ENCODE measurements at regions not wholly inside any gene's neighbourhood (a gene's known extent, or its start where the extent isn't known, plus 50 kb on each side); places are given as distances from the start of the nearest gene placed in this dataset.

- no peak for FAIRE-seq
- no peak for DNase-seq (ENCODE audit: insufficient read length, low spot score)
These were observed 76.1 kb upstream of the CDH5 start for GRCh38 chr16:66290431-66290830.

- FAIRE-seq, result no peak
These were observed 76.5 kb upstream of the CDH5 start for GRCh38 chr16:66289986-66290385.

GRCh38 chr16:66289051-66289680 lies 77.3 kb upstream of the CDH5 start:
- FAIRE-seq (no peak), DNase-seq (ENCODE audit: insufficient read length, low spot score) (no peak)

More at GRCh38 chr16:66289986-66290385, 76.5 kb upstream of the CDH5 start:
- no peak for DNase-seq (ENCODE audit: insufficient read length, low spot score)

GRCh38 chr16:66287926-66288325 lies 78.6 kb upstream of the CDH5 start:
- DNase-seq (ENCODE audit: insufficient read length, low spot score), result no peak
- FAIRE-seq, result no peak

- DNase-seq (ENCODE audit: insufficient read length, low spot score), result no peak
- no peak for FAIRE-seq
These were observed 79.1 kb upstream of the CDH5 start for GRCh38 chr16:66287416-66287815.

GRCh38 chr16:66286527-66286926 lies 80.0 kb upstream of the CDH5 start:
- FAIRE-seq (no peak), DNase-seq (ENCODE audit: insufficient read length, low spot score) (no peak)

- DNase-seq (ENCODE audit: insufficient read length, low spot score) (no peak), FAIRE-seq (no peak)
These were observed 87.8 kb upstream of the CDH5 start for GRCh38 chr16:66278604-66279262.

- FAIRE-seq (no peak), DNase-seq (ENCODE audit: insufficient read length, low spot score) (no peak)
These were observed 88.4 kb upstream of the CDH5 start for GRCh38 chr16:66278111-66278531.

- no peak for DNase-seq (ENCODE audit: insufficient read length, low spot score)
- FAIRE-seq, result no peak
These were observed 89.0 kb upstream of the CDH5 start for GRCh38 chr16:66277311-66278070.

GRCh38 chr16:66275775-66276428 lies 90.6 kb upstream of the CDH5 start:
- DNase-seq (ENCODE audit: insufficient read length, low spot score), result peak; percentile 25

GRCh38 chr16:66274335-66275110 lies 92.0 kb upstream of the CDH5 start:
- no peak for FAIRE-seq
- no peak for DNase-seq (ENCODE audit: insufficient read length, low spot score)

More at GRCh38 chr16:66275775-66276428, 90.6 kb upstream of the CDH5 start:
- FAIRE-seq, result no peak

GRCh38 chr16:66273644-66274334 lies 92.7 kb upstream of the CDH5 start:
- FAIRE-seq (no peak), DNase-seq (ENCODE audit: insufficient read length, low spot score) (no peak)

- FAIRE-seq (no peak), DNase-seq (ENCODE audit: insufficient read length, low spot score) (no peak)
These were observed 93.4 kb upstream of the CDH5 start for GRCh38 chr16:66273053-66273452.

- DNase-seq (ENCODE audit: insufficient read length, low spot score), result no peak
- no peak for FAIRE-seq
These were observed 94.0 kb upstream of the CDH5 start for GRCh38 chr16:66272461-66272860.

GRCh38 chr16:66271074-66272060 lies 95.1 kb upstream of the CDH5 start:
- no peak for DNase-seq (ENCODE audit: insufficient read length, low spot score)
- FAIRE-seq, result no peak

- DNase-seq (ENCODE audit: insufficient read length, low spot score), result peak; percentile 69
- FAIRE-seq, result no peak
These were observed 96.1 kb upstream of the CDH5 start for GRCh38 chr16:66270333-66270927.

GRCh38 chr16:66269617-66270332 lies 96.7 kb upstream of the CDH5 start:
- FAIRE-seq (no peak), DNase-seq (ENCODE audit: insufficient read length, low spot score) (no peak)

Measured in GM19239 (cell line).